DMS79 (cell line): ENCODE measurements at regions not wholly inside any gene's neighbourhood (a gene's known extent, or its start where the extent isn't known, plus 50 kb on each side); places are given as distances from the start of the nearest gene placed in this dataset.

Experiments used
- DNase-seq: peaks from one replicate; lab custom pipeline; 2025; lab: John Stamatoyannopoulos, UW

- no peak for DNase-seq
These were observed 71.4 kb upstream of the GLS start for GRCh38 chr2:190809139-190809764.

- DNase-seq = no peak
These were observed 70.6 kb upstream of the GLS start for GRCh38 chr2:190809876-190810525.

DNA sequence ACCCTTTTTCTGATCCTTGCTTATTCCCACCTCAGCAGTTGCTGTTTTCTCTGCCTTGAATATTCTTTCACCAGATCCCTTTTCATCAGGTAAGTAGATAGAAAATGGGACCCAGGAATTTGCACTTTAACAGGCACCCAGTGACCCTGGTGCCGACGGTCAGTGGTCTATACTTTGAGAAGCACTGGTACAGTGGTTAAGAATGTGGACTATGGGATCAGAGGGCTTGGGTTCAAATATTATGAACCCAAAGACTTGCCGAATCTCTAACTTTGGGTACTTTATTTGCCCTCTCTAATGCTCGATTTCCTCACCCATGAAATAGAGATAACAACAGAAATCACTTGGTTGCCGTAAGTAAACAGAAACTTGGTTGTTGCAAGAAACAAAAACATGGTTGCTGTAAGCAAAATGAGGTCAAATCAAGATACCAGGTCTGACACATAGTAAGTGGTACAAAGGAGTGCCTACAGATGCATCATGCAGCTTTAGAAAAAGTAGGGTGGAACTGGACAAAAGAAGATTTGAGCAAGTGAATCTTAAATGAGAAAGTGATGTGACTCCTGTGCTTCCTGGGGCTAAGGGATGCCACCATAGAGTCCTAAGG, 69.5 kb upstream of the GLS start:
- DNase-seq = no peak

DNA sequence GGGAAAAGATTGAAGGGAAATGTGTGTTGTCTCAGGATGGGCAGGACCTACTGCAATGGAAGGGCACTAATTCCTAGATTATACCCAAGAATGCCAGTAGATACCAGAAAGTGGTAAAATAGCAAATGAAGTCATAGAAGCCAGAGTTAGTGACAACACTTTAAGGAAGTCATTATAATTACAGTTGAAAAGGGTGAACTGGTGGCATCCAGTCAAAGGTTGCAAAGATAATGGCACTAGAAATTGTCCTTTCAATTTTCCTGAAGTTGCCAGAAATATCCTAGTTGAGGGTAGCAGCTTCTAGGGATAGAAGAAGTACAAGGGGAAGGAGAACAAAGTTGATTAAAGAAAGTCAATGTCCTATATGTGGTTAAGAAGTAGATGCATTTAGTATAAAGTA, 68.8 kb upstream of the GLS start:
- no peak for DNase-seq

- DNase-seq = no peak
These were observed 67.9 kb upstream of the GLS start for GRCh38 chr2:190812506-190813294.

- peak; percentile 84 for DNase-seq
These were observed 65.4 kb upstream of the GLS start for GRCh38 chr2:190815226-190815625.

- DNase-seq = no peak
These were observed 63.5 kb upstream of the GLS start for GRCh38 chr2:190817082-190817481.

DNA sequence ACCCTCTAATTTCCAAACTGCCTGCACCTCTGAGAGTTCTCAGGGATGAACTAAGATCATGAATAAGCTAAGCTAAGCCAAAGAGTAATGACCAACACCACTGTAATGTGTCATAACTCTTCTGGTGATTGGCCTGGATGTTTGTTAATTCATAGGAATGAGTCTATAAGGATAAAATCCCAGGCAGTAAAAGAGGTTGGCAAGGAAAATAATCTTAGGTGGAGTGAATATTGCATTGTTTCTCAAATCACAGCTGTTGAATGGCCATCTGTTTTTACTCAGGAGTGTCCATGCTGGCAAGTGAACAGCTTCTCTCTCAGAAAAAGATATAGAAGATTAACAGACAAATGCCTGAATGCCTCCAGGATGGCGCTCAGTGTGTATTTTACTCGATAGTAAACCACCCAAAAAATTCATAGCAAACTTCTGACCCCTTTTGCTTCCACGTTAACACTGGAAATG, 60.8 kb upstream of the GLS start:
- no peak for DNase-seq

DNA sequence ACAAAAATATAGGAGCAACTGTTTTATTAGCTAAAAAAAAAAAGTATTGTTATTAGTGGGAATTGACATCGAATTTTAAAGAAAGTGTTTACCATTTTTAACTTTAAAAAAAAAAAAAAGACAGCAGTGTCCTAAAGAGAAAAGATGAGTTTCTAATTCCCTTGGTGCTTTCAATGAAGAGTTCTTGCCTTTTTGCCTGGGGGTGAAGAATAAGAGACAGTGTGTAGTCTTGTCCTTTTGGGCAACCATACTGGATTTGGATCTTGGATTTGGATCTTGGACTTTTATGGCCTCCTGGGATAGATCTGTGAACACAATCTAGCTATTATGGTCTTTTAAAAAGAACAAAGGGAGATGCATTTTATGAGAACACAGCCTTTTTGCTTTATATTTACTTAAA, 60.2 kb upstream of the GLS start:
- no peak for DNase-seq

GRCh38 chr2:190822043-190822442, 58.6 kb upstream of the GLS start:
- DNase-seq = no peak

DNA sequence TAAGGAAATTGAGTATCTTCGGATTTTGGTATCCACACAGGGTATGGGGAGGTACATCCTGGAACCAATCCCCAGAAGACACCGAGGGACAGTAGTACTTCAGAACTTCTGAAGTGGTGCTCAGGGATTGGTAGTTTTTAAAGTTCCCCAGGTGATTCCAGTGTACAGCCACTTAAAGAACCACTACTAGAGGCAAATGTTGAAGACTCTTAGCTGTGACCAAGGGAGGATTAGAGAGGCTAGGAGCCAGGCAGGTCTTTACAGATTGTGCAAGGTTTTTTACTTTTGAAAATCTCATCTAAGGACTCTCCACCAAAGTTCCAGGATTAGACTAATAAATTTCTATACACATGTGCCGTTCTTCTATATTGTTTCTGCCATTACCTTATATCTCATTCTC, 52.9 kb upstream of the GLS start:
- DNase-seq = no peak

DNA sequence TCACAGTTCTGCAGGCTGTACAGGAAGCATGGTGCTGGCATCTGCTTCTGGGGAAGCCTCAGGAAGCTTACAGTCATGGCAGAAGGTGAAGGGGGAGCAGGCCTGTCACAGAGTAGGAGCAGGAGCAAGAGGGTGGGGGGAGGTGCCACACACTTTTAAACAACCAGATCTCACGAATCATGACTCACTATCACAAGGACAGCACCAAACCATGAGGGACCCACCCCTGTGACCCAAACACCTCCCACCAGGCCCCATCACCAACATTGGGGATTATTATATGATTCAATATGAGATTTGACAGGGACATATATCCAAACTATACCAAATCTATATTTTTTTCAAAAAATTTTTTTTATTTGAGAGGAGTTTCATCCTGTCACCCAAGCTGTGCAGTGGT, 51.0 kb upstream of the GLS start:
- no peak for DNase-seq
